NCI-H226 (cell line): ENCODE measurements at regions not wholly inside any gene's neighbourhood (a gene's known extent, or its start where the extent isn't known, plus 50 kb on each side); places are given as distances from the start of the nearest gene placed in this dataset.

Source experiments
- DNase-seq: peaks from one replicate; pipeline ENCODE4 v3.0.0-alpha.2; 2015

DNA sequence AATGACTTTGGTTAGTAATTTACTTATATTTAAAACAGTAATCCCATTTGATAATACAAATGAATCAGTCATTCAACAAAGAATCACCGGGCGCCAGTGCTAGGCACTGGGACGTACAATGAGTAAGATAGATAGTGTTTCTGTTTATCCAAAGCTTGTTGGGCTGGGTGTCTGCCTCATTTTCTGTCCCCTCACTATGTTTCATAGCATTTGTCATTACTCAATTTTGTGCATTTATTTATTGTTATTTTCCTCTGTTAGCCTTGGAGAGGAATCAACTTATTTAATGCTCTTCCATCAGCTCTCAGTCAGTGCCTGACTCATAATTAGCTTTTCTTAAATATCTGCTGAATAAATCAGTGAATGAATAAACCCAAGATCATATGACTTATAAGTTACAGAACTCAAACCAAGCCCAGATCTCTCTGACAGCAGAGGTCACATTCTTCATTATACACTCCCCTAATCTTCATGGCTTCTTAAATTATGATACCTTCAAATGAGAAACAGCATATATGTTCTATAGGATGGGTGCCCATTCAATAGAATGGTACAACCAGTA lies 86.2 kb downstream of the TSPAN8 start:
- DNase-seq = no peak

- no peak for DNase-seq
These were observed 87.2 kb downstream of the TSPAN8 start for GRCh38 chr12:71070416-71071128.

DNA sequence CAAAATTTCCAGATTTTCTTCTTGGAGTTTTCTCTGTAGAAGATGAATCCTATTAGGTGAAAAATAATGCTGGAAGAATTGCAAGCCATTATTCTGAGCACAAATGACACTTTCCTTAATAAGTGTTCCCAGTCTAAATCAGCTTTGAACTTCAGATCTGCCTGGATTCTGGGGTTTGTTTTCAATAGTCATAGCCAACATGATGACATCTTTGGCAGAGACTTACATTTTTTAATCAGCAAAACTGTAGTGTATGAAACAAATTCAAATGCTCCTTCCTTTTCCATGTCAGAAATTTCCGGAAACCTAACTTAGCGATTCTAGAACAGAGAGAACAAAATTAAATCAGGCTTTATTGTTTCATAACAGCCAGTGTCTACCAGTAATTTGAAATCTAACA lies 88.5 kb downstream of the TSPAN8 start:
- DNase-seq = no peak

GRCh38 chr12:71063087-71063486 lies 94.7 kb downstream of the TSPAN8 start:
- DNase-seq = no peak

- no peak for DNase-seq
These were observed 96.3 kb downstream of the TSPAN8 start for GRCh38 chr12:71061451-71061850.

DNA sequence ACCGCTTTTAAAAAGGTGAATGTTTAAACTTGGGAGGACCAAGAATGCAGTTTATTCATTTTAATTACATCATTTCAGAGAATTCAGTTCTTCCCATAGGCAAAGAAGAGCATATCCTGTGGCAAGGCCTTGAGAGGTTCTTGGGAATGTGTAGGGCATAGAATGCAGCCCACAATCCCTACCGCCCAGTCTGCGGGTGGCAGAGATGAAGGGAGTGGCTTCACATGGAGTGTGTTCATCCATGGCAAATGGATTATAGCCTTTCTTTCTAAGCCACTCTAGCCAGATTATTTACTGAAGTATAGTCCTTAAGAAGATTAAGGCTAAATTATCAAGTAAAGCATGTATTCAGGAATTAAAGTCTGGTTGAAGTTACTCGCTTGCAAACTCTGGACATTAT lies 97.4 kb downstream of the TSPAN8 start:
- no peak for DNase-seq

DNA sequence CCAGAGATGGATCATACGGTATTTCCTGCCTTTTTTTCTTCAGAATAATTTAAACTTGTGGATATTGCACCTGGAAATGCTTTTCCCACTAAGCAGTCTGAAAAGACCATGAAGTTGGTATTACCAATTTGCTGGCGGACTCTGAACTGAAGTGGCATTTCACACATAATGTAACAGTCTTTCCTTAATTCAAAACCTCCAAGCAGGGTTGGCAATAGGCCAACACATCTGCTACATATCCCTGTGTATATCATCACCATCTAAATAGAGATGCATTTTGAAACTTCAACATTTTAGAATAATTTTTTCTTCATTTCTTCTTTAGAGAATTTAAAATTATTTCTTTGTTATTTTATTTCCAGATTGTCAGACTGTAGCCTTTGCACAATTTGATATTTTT lies 100.5 kb downstream of the TSPAN8 start:
- no peak for DNase-seq

DNA sequence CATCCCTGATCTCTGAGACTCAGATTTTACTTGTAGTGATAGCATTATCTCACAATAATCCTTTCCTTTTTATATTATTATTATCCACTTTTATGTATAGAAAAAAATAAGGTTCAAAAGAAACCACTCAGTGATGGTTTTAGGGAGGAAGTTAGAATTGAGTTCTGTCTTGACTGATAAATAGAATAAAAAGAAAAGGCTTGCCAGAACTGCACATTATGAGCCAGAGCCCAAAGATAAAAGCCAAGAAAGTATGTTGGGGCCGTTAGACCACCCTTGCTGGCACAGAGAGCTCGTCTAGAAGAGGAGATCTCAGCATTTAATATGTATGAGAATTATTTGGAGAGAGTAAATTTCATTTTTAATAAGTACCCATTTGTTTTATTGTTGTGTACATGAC lies 103.2 kb downstream of the TSPAN8 start:
- no peak for DNase-seq

DNA sequence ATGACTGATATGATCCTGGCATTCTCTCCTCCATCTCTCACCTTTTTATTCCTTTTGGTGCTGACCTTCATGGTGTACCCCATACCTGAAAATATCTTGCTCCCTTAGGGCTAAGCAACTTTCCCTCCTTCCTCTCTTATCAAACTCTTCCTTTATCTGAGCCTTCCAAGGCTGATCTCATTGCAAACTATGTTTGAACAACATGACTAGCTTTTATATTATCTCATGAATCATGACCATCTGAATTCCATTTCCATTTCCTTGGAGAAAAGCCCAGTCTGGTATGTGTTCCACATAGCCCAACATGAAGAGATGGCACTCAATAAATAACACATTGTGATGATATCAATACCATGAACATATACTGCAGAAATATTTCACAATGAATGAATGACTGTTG lies 111.6 kb downstream of the TSPAN8 start:
- DNase-seq = peak; percentile 98

DNA sequence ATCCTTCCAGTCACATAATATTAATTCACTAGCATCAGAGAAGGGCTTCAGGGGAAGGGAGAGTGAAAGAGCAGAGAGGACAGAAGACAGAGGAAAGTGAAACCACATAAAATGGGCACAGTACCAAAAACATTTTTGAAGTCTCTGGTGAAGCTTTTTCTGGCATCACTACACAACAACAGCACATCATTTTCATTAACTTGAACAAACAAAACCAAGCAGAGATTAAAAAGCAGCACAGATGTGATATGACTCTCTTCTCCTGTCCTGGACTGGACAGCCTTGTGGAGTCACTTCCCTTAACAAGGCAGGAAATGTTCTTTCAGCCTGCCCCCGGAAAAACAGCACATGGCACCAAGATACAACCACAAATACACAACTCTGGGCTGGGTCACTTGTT lies 112.0 kb downstream of the TSPAN8 start:
- DNase-seq = peak; percentile 91

- no peak for DNase-seq
These were observed 116.3 kb downstream of the TSPAN8 start for GRCh38 chr12:71041476-71041875.

- no peak for DNase-seq
These were observed 118.4 kb upstream of the PTPRR start for GRCh38 chr12:71038960-71039359.

GRCh38 chr12:71036526-71036925 lies 116.0 kb upstream of the PTPRR start:
- no peak for DNase-seq

- no peak for DNase-seq
These were observed 112.4 kb upstream of the PTPRR start for GRCh38 chr12:71032933-71033332.

- no peak for DNase-seq
These were observed 108.8 kb upstream of the PTPRR start for GRCh38 chr12:71029302-71029701.

- DNase-seq = no peak
These were observed 107.3 kb upstream of the PTPRR start for GRCh38 chr12:71027856-71028255.

GRCh38 chr12:71024827-71025226 lies 104.3 kb upstream of the PTPRR start:
- no peak for DNase-seq

DNA sequence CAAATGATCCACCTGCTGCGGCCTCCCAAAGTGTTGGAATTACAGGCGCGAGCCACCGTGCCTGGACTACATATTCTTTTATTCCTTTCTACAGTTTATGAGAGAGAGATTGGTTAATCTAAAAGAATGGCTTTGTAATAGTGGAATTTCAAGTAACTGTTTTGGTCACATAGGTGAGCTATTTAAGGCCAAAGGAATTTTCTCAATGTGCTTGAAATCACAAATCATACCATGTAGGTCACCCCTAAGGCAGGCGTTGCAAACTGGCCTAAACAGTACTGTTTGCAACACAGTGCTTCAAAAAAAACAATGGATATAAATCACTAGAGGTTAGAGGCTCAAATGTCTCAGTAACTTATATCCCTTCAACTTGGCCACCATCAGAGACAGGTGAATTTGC lies 103.7 kb upstream of the PTPRR start:
- DNase-seq = no peak

DNA sequence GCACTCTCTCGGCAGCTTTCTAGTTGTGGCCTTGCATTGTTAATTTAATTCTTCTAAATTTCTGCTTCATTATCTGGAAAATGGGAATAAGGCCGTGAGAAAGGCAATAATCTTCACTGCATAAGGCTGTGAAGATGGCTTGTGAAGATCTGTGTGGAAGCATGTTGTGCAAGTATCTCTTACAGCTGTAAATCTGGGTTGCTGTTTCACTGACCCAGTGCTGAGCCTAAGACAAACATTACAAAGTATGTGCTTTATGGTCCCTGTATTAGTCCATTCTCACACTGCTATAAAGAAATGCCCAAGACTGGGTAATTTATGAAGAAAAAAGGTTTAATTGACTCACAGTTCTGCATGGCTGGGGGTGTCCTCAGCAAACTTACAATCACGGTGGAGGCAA lies 101.0 kb upstream of the PTPRR start:
- DNase-seq = no peak

DNA sequence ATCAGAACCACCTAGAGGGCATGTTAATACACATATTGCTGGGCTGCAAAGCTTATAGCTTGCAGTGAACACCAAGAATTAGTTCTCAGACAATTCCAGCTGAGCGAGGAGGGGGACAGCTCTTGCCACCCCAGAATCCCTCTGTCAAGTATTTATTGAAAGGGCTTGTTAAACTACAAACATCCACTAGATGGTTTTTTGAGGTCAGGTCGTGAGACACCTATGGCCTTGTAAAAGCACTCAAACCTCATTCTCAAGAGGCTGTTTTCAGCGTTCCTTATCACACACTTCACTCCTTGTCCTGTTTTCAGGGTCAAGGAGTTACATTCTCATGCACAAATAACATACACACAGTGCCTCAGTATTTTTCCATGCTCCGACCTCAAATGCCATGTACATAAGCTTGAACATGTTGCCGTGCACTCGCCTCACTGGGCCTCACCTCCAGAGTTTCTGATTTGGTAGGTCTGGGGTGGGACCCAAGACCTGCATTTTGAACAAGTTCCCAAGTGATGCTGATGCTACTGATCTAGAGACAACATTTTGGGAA lies 98.8 kb upstream of the PTPRR start:
- DNase-seq = no peak

DNA sequence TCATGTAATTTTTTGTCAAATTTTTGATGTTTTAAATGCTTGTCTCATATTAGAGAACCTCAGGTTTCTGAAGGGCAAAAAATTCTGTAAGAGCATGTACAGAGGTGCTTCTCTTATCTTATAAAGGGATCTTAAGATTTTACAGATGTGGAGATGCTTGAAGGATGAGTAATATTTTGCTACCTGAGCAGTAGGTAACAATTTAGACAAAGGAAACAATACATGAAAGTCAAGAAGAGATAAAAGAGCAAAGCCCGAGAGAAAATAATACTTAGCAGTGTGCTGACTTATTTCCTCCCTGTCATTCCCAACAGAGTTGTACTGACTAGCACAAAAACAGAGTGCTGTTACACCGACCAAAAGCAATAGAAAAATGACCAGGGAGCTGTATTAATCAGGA lies 98.1 kb upstream of the PTPRR start:
- no peak for DNase-seq

- DNase-seq = peak; percentile 36
These were observed 93.7 kb upstream of the PTPRR start for GRCh38 chr12:71014180-71014785.

DNA sequence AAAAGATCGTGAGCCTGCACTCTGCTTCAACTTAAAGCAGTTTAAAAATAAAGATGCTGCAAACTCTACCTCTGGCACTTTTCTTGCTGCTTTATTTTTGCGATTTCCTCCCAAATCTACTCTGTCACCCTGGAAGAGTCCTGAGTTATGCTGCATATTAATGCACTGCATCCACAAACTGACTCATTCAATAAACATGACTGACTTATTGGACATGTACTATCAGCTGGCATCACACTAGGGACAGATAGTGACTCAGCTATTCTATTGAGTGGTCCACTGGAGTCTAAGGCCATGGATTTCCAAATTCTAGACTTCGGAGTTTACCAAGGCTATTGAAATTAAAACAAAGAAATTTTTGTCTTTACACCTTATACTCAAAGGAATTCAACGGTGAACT lies 90.7 kb upstream of the PTPRR start:
- peak; percentile 15 for DNase-seq

DNA sequence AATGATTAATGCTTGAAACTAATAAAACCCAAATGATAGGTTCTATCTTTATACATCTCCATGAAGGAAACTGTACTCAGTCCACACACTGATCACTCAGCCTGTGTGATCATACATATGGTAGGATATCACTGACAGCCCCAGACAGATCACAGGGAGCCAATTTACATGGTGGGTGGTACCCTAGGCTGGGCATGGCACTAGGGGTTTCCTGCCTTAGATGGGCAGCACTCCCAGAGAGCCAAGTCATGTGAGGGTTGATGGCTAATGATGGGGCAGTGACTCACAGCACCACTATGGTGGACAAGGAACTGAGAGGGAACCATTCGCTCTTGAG lies 89.6 kb upstream of the PTPRR start:
- DNase-seq = no peak
